IgD-negative memory B cell (primary cell): ENCODE measurements at regions not wholly inside any gene's neighbourhood (a gene's known extent, or its start where the extent isn't known, plus 50 kb on each side); places are given as distances from the start of the nearest gene placed in this dataset.
"Not testable (repeated sequence)": the region's sequence is repeated elsewhere in the genome, so short reads cannot be mapped to it uniquely, and the experiment has no call there.

Experiments used
- H3K27ac Mint-ChIP-seq, 3 donors: one replicate each; pipeline ENCODE4 v1.8.0; 2020 to 2022; ENCODE audit warnings: mild to moderate bottlenecking in 3 of 3, mixed read lengths in 3 of 3, moderate library complexity in 1 of 3
- H3K27me3 Mint-ChIP-seq: one replicate; pipeline ENCODE4 v1.8.0; 2021; ENCODE audit warnings: mixed read lengths
- H3K36me3 Mint-ChIP-seq: one replicate; pipeline ENCODE4 v1.8.0; 2020; ENCODE audit warnings: mild to moderate bottlenecking, mixed read lengths
- H3K4me1 Mint-ChIP-seq, 3 donors: one replicate each; pipeline ENCODE4 v1.8.0; 2020 to 2022; ENCODE audit warnings: mixed read lengths in 3 of 3, mild to moderate bottlenecking in 1 of 3
- H3K4me3 Mint-ChIP-seq, 4 donors: one replicate each; pipeline ENCODE4 v1.8.0; 2020 to 2022; ENCODE audit warnings: mild to moderate bottlenecking in 4 of 4, mixed read lengths in 4 of 4, moderate library complexity in 3 of 4
- H3K9me3 Mint-ChIP-seq, 3 donors: one replicate each; pipeline ENCODE4 v1.8.0; 2020 to 2021; ENCODE audit warnings: mixed read lengths in 3 of 3, mild to moderate bottlenecking in 1 of 3

- no peaks in the 10 kb centered on the region for H3K9me3 Mint-ChIP-seq
- H3K4me3 Mint-ChIP-seq, result no peak overlapping the region
- H3K27me3 Mint-ChIP-seq, result peaks cover 12% of the 10 kb centered on the region
- H3K36me3 Mint-ChIP-seq, result no peaks in the 10 kb centered on the region
- no peak overlapping the region for H3K27ac Mint-ChIP-seq
- peaks cover 0 to 1% (median 0%) of the 10 kb centered on the region in 3 donors for H3K4me1 Mint-ChIP-seq
Observed at GRCh38 chr13:48874165-48874564, 101.5 kb upstream of the FNDC3A start.

- H3K9me3 Mint-ChIP-seq, result no peaks in the 10 kb centered on the region
- no peak overlapping the region for H3K27ac Mint-ChIP-seq
- H3K27me3 Mint-ChIP-seq, result peaks cover 12% of the 10 kb centered on the region
- H3K36me3 Mint-ChIP-seq, result no peaks in the 10 kb centered on the region
- H3K4me1 Mint-ChIP-seq, result peaks cover 0 to 2% (median 0%) of the 10 kb centered on the region in 3 donors
- H3K4me3 Mint-ChIP-seq, result no peak overlapping the region
Observed at GRCh38 chr13:48875047-48875446, 100.7 kb upstream of the FNDC3A start.

GRCh38 chr13:48876289-48876688 lies 99.4 kb upstream of the FNDC3A start:
- Mint-ChIP-seq H3K9me3 (no peaks in the 10 kb centered on the region), H3K27ac (no peak overlapping the region)

GRCh38 chr13:48879432-48879831 lies 96.3 kb upstream of the FNDC3A start:
- Mint-ChIP-seq H3K36me3 (no peaks in the 10 kb centered on the region), H3K4me3 (no peak overlapping the region)

More at GRCh38 chr13:48876289-48876688, 99.4 kb upstream of the FNDC3A start:
- H3K4me3 Mint-ChIP-seq, result no peak overlapping the region
- no peaks in the 10 kb centered on the region for H3K36me3 Mint-ChIP-seq
- H3K27me3 Mint-ChIP-seq, result peaks cover 10% of the 10 kb centered on the region
- H3K4me1 Mint-ChIP-seq, result peaks cover 0 to 3% (median 0%) of the 10 kb centered on the region in 3 donors

GRCh38 chr13:48879854-48880253 lies 95.9 kb upstream of the FNDC3A start:
- no peaks in the 10 kb centered on the region for H3K9me3 Mint-ChIP-seq
- H3K27ac Mint-ChIP-seq, result no peak overlapping the region
- peaks cover 0 to 3% (median 0%) of the 10 kb centered on the region in 3 donors for H3K4me1 Mint-ChIP-seq
- no peaks in the 10 kb centered on the region for H3K36me3 Mint-ChIP-seq
- H3K27me3 Mint-ChIP-seq, result peaks cover 7% of the 10 kb centered on the region
- no peak overlapping the region for H3K4me3 Mint-ChIP-seq

More at GRCh38 chr13:48879432-48879831, 96.3 kb upstream of the FNDC3A start:
- Mint-ChIP-seq H3K27me3 (peaks cover 7% of the 10 kb centered on the region), H3K9me3 (no peaks in the 10 kb centered on the region), H3K4me1 (peaks cover 0 to 3% (median 0%) of the 10 kb centered on the region in 3 donors), H3K27ac (no peak overlapping the region)

GRCh38 chr13:48883786-48884185 lies 91.9 kb upstream of the FNDC3A start:
- H3K27ac Mint-ChIP-seq, H3K4me1 Mint-ChIP-seq, H3K36me3 Mint-ChIP-seq, H3K4me3 Mint-ChIP-seq, H3K27me3 Mint-ChIP-seq, H3K9me3 Mint-ChIP-seq: not testable (repeated sequence)

- Mint-ChIP-seq H3K4me3 (no peak overlapping the region), H3K4me1 (peaks cover 0 to 1% (median 0%) of the 10 kb centered on the region in 3 donors), H3K9me3 (no peaks in the 10 kb centered on the region), H3K27me3 (peaks cover 2% of the 10 kb centered on the region), H3K27ac (no peak overlapping the region), H3K36me3 (no peaks in the 10 kb centered on the region)
Observed at GRCh38 chr13:48885027-48885395, 90.7 kb upstream of the FNDC3A start.

- peaks cover 2% of the 10 kb centered on the region for H3K27me3 Mint-ChIP-seq
- no peak overlapping the region for H3K4me3 Mint-ChIP-seq
- no peaks in the 10 kb centered on the region for H3K9me3 Mint-ChIP-seq
- H3K36me3 Mint-ChIP-seq, result no peaks in the 10 kb centered on the region
- no peaks in the 10 kb centered on the region for H3K4me1 Mint-ChIP-seq
- no peak overlapping the region for H3K27ac Mint-ChIP-seq
Observed at GRCh38 chr13:48888613-48889012, 87.1 kb upstream of the FNDC3A start.

GRCh38 chr13:48890391-48890790 lies 85.3 kb upstream of the FNDC3A start:
- no peak overlapping the region for H3K4me3 Mint-ChIP-seq

GRCh38 chr13:48891586-48891985 lies 84.1 kb upstream of the FNDC3A start:
- no peaks in the 10 kb centered on the region for H3K9me3 Mint-ChIP-seq
- H3K27me3 Mint-ChIP-seq, result peaks cover 2% of the 10 kb centered on the region
- no peaks in the 10 kb centered on the region for H3K4me1 Mint-ChIP-seq
- no peaks in the 10 kb centered on the region for H3K36me3 Mint-ChIP-seq
- no peak overlapping the region for H3K27ac Mint-ChIP-seq
- no peak overlapping the region for H3K4me3 Mint-ChIP-seq

More at GRCh38 chr13:48890391-48890790, 85.3 kb upstream of the FNDC3A start:
- Mint-ChIP-seq H3K4me1 (no peaks in the 10 kb centered on the region), H3K27me3 (peaks cover 2% of the 10 kb centered on the region), H3K36me3 (no peaks in the 10 kb centered on the region), H3K27ac (no peak overlapping the region), H3K9me3 (no peaks in the 10 kb centered on the region)

GRCh38 chr13:48892053-48892687 lies 83.5 kb upstream of the FNDC3A start:
- Mint-ChIP-seq H3K9me3 (no peaks in the 10 kb centered on the region), H3K4me1 (no peaks in the 10 kb centered on the region), H3K4me3 (no peak overlapping the region), H3K36me3 (no peaks in the 10 kb centered on the region), H3K27ac (no peak overlapping the region), H3K27me3 (peaks cover 2% of the 10 kb centered on the region)

GRCh38 chr13:48892688-48893075 lies 83.0 kb upstream of the FNDC3A start:
- no peaks in the 10 kb centered on the region for H3K27me3 Mint-ChIP-seq
- H3K27ac Mint-ChIP-seq, result no peak overlapping the region
- H3K4me3 Mint-ChIP-seq, result no peak overlapping the region
- H3K9me3 Mint-ChIP-seq, result no peaks in the 10 kb centered on the region
- no peaks in the 10 kb centered on the region for H3K4me1 Mint-ChIP-seq
- H3K36me3 Mint-ChIP-seq, result no peaks in the 10 kb centered on the region

GRCh38 chr13:48896312-48896711 lies 79.4 kb upstream of the FNDC3A start:
- Mint-ChIP-seq H3K4me1 (no peaks in the 10 kb centered on the region), H3K4me3 (no peak overlapping the region), H3K27ac (no peak overlapping the region), H3K9me3 (no peaks in the 10 kb centered on the region), H3K27me3 (peaks cover 3% of the 10 kb centered on the region), H3K36me3 (no peaks in the 10 kb centered on the region)

GRCh38 chr13:48901781-48902180 lies 73.9 kb upstream of the FNDC3A start:
- Mint-ChIP-seq H3K27ac (no peak overlapping the region), H3K36me3 (no peaks in the 10 kb centered on the region)

GRCh38 chr13:48902368-48902767 lies 73.3 kb upstream of the FNDC3A start:
- Mint-ChIP-seq H3K4me1 (no peaks in the 10 kb centered on the region), H3K27ac (no peak overlapping the region), H3K36me3 (no peaks in the 10 kb centered on the region), H3K4me3 (no peak overlapping the region), H3K9me3 (peaks cover 0 to 2% (median 0%) of the 10 kb centered on the region in 3 donors), H3K27me3 (peaks cover 8% of the 10 kb centered on the region)

More at GRCh38 chr13:48901781-48902180, 73.9 kb upstream of the FNDC3A start:
- Mint-ChIP-seq H3K9me3 (no peaks in the 10 kb centered on the region), H3K4me1 (no peaks in the 10 kb centered on the region), H3K4me3 (no peak overlapping the region), H3K27me3 (peaks cover 3% of the 10 kb centered on the region)

- Mint-ChIP-seq H3K4me1 (no peaks in the 10 kb centered on the region), H3K9me3 (peaks cover 0 to 2% (median 2%) of the 10 kb centered on the region in 3 donors), H3K27ac (no peak overlapping the region), H3K36me3 (no peaks in the 10 kb centered on the region), H3K27me3 (peaks cover 4% of the 10 kb centered on the region), H3K4me3 (no peak overlapping the region)
Observed at GRCh38 chr13:48904668-48905290, 70.9 kb upstream of the FNDC3A start.
